Upper lobe of left lung (tissue), 4 donors: ENCODE measurements at regions not wholly inside any gene's neighbourhood (a gene's known extent, or its start where the extent isn't known, plus 50 kb on each side); places are given as distances from the start of the nearest gene placed in this dataset.

Source experiments
- EP300 ChIP-seq, 4 donors: sonication (generic); formaldehyde crosslinking; IDR thresholded peaks; one replicate each; pipeline ENCODE4 v1.5.1; 2017; ENCODE audit warnings: antibody characterized with exemption in 4 of 4, control low read depth in 2 of 4
- POLR2A ChIP-seq, 4 donors: fragments of 450-650 bp; IDR thresholded peaks; one replicate each; pipeline ENCODE4 v1.5.1; 2016 to 2017; ENCODE audit warnings: antibody characterized with exemption in 4 of 4, mild to moderate bottlenecking in 2 of 4
- POLR2AphosphoS5 ChIP-seq, 2 donors: sonication (generic); formaldehyde crosslinking; IDR thresholded peaks; one replicate each; pipeline ENCODE4 v1.5.1; 2017; ENCODE audit warnings: antibody characterized with exemption in 2 of 2
- TF ChIP-seq, protein P1 (sequence below), 6 experiments: fragments of 450-650 bp in 4 of 6; fragments of 200-600 bp in 2 of 6; sonication (generic) in 2 of 6; IDR thresholded peaks; one replicate each; pipeline ENCODE4 v1.5.1; 2016 to 2019; ENCODE audit warnings: antibody characterized with exemption in 6 of 6

- TF ChIP-seq, protein P1, sequence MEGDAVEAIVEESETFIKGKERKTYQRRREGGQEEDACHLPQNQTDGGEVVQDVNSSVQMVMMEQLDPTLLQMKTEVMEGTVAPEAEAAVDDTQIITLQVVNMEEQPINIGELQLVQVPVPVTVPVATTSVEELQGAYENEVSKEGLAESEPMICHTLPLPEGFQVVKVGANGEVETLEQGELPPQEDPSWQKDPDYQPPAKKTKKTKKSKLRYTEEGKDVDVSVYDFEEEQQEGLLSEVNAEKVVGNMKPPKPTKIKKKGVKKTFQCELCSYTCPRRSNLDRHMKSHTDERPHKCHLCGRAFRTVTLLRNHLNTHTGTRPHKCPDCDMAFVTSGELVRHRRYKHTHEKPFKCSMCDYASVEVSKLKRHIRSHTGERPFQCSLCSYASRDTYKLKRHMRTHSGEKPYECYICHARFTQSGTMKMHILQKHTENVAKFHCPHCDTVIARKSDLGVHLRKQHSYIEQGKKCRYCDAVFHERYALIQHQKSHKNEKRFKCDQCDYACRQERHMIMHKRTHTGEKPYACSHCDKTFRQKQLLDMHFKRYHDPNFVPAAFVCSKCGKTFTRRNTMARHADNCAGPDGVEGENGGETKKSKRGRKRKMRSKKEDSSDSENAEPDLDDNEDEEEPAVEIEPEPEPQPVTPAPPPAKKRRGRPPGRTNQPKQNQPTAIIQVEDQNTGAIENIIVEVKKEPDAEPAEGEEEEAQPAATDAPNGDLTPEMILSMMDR (IDR thresholded peaks at IDR 0.05) = no peak
- TF ChIP-seq POLR2AphosphoS5 (IDR thresholded peaks at IDR 0.05) = no peak
- TF ChIP-seq EP300 (IDR thresholded peaks at IDR 0.05) = no peak
- TF ChIP-seq POLR2A (IDR thresholded peaks at IDR 0.05) = no peak
Observed at GRCh38 chr2:111647359-111647758, 236.6 kb downstream of the ANAPC1 start.
